Stomach (tissue), 8 donors: ENCODE measurements at regions not wholly inside any gene's neighbourhood (a gene's known extent, or its start where the extent isn't known, plus 50 kb on each side); places are given as distances from the start of the nearest gene placed in this dataset.

ENCODE experiments used
- DNase-seq, 2 donors: peaks; one replicate each; pipeline versions ENCODE4 v3.0.0 to v3.0.0-alpha.2; 2013 to 2019
- H3K27ac ChIP-seq, 5 donors: fragments of 200-600 bp in 4 of 5; sonication (generic) in 4 of 5; one replicate each; pipeline ENCODE4 v1.5.1; 2013 to 2019; ENCODE audit warnings: mild to moderate bottlenecking in 1 of 5, moderate library complexity in 1 of 5
- H3K27me3 ChIP-seq, 3 donors: fragments of 200-600 bp; sonication (generic); one replicate each; pipeline ENCODE4 v1.5.1; 2017 to 2019; ENCODE audit warnings: mixed run types in 1 of 3
- H3K36me3 ChIP-seq, 4 donors: fragments of 200-600 bp; sonication (generic); 1 replicate in 3 of 4; 2 replicates in 1 of 4; pipeline ENCODE4 v1.5.1; 2016 to 2019
- H3K4me1 ChIP-seq, 4 donors: fragments of 200-600 bp; sonication (generic); one replicate each; pipeline ENCODE4 v1.5.1; 2016 to 2019
- H3K4me3 ChIP-seq, 4 donors: fragments of 200-600 bp; sonication (generic) in 3 of 4; one replicate each; pipeline ENCODE4 v1.5.1; 2016 to 2019; ENCODE audit warnings: mild to moderate bottlenecking in 1 of 4
- H3K9me3 ChIP-seq, 4 donors: fragments of 200-600 bp; sonication (generic); one replicate each; pipeline ENCODE4 v1.5.1; 2016 to 2019
- CTCF ChIP-seq, 7 experiments: fragments of 450-650 bp in 4 of 7; fragments of 200-600 bp in 3 of 7; sonication (generic) in 3 of 7; IDR thresholded peaks; one replicate each; pipeline ENCODE4 v1.5.1; 2016 to 2019; ENCODE audit warnings: antibody characterized with exemption in 7 of 7, control low read depth in 2 of 7, mild to moderate bottlenecking in 1 of 7
- EP300 ChIP-seq: sonication (generic); formaldehyde crosslinking; IDR thresholded peaks from one replicate; pipeline ENCODE4 v1.6.1; 2017; ENCODE audit warnings: antibody characterized with exemption
- POLR2A ChIP-seq, 4 donors: fragments of 450-650 bp; IDR thresholded peaks; one replicate each; pipeline ENCODE4 v1.6.1; 2016; ENCODE audit warnings: antibody characterized with exemption in 4 of 4, control low read depth in 2 of 4, mild to moderate bottlenecking in 1 of 4, moderate library complexity in 1 of 4
- POLR2AphosphoS5 ChIP-seq, 3 donors: sonication (generic); formaldehyde crosslinking; IDR thresholded peaks; one replicate each; pipeline ENCODE4 v1.6.1; 2016; ENCODE audit warnings: antibody characterized with exemption in 3 of 3
- WGBS, 5 donors: extraction: QIAGEN DNeasy Blood & Tissue Kit in 3 of 5; methylation state at CpG; one replicate each; pipeline versions ENCODE4 v1.1.5 to v1.1.7; 2013 to 2018; 5-methylcytosine and 5-hydroxymethylcytosine counted together
- intact Hi-C: fragments of 100-400 bp; cut with DNase I; formaldehyde crosslinking; loops from one replicate; pipeline ENCODE4 v1.15.1; 2023; ENCODE audit warnings: low total_unique reads
- donor health status: healthy with polysubstance abuse.
- donor health status: Bipolar disorder and iron deficiency.
- donor health status: healthy.

GRCh38 chr20:22679197-22679596 lies 94.8 kb upstream of the FOXA2 start:
- Histone ChIP-seq H3K27ac (no peak overlapping the region), H3K27me3 (peaks cover 0 to 12% (median 0%) of the 10 kb centered on the region in 3 donors), H3K4me1 (peaks cover 0 to 8% (median 3%) of the 10 kb centered on the region in 4 donors), H3K4me3 (no peak overlapping the region), H3K36me3 (no peaks in the 10 kb centered on the region), H3K9me3 (peaks cover 0 to 8% (median 6%) of the 10 kb centered on the region in 4 donors)
- DNase-seq: no peak
- intact Hi-C loops: no loop called here
- 73 to 88% (median 82%) methylated on average over 4 of the region's 4 CpGs for WGBS, 5 donors
- no peak for TF ChIP-seq POLR2AphosphoS5 (IDR thresholded peaks at IDR 0.05)
- TF ChIP-seq POLR2A (IDR thresholded peaks at IDR 0.05): no peak
- TF ChIP-seq EP300: no peak
- no peak for TF ChIP-seq CTCF (IDR thresholded peaks at IDR 0.05)

GRCh38 chr20:22680031-22680740 lies 95.8 kb upstream of the FOXA2 start:
- no peak overlapping the region for H3K4me3 ChIP-seq
- no peaks in the 10 kb centered on the region for H3K36me3 ChIP-seq
- intact Hi-C loops: loop anchor here (2.0 kb wide), 1 partner anchor 337 kb away; no protein-coding TSS in a partner anchor
- no peak for DNase-seq
- no peak overlapping the region for H3K27ac ChIP-seq
- H3K27me3 ChIP-seq: peaks cover 0 to 12% (median 0%) of the 10 kb centered on the region in 3 donors
- H3K4me1 ChIP-seq: peaks cover 0 to 9% (median 3%) of the 10 kb centered on the region in 4 donors
- TF ChIP-seq POLR2A (IDR thresholded peaks at IDR 0.05) (no peak), EP300 (no peak), POLR2AphosphoS5 (IDR thresholded peaks at IDR 0.05) (no peak), CTCF (IDR thresholded peaks at IDR 0.05) (no peak)
- 30 to 58% (median 49%) methylated on average over 9 of the region's 9 CpGs for WGBS, 5 donors
- H3K9me3 ChIP-seq: peaks cover 0 to 8% (median 6%) of the 10 kb centered on the region in 4 donors

- intact Hi-C loops: loop anchor here (2.0 kb wide), 1 partner anchor 339 kb away; no protein-coding TSS in a partner anchor
- Histone ChIP-seq H3K4me3 (no peak overlapping the region), H3K36me3 (no peaks in the 10 kb centered on the region), H3K4me1 (peaks cover 0 to 9% (median 3%) of the 10 kb centered on the region in 4 donors), H3K9me3 (peaks cover 0 to 8% (median 6%) of the 10 kb centered on the region in 4 donors), H3K27me3 (peaks cover 0 to 6% (median 0%) of the 10 kb centered on the region in 3 donors), H3K27ac (no peak overlapping the region)
- WGBS, 5 donors: 80 to 92% (median 84%) methylated on average over 4 of the region's 4 CpGs
- TF ChIP-seq CTCF (IDR thresholded peaks at IDR 0.05) (no peak), POLR2AphosphoS5 (IDR thresholded peaks at IDR 0.05) (no peak), POLR2A (IDR thresholded peaks at IDR 0.05) (no peak), EP300 (no peak)
- no peak for DNase-seq
Measured at GRCh38 chr20:22681591-22682248, 97.3 kb upstream of the FOXA2 start.

GRCh38 chr20:22682381-22682780 lies 98.0 kb upstream of the FOXA2 start:
- no peak overlapping the region for H3K27ac ChIP-seq
- WGBS, 5 donors: 80 to 88% (median 87%) methylated on average over 6 of the region's 6 CpGs
- H3K9me3 ChIP-seq: peaks cover 0 to 8% (median 6%) of the 10 kb centered on the region in 4 donors
- no peak for TF ChIP-seq POLR2AphosphoS5 (IDR thresholded peaks at IDR 0.05)
- no peak for TF ChIP-seq POLR2A (IDR thresholded peaks at IDR 0.05)
- TF ChIP-seq CTCF (IDR thresholded peaks at IDR 0.05): no peak
- no peak for TF ChIP-seq EP300
- H3K4me1 ChIP-seq: peaks cover 0 to 9% (median 3%) of the 10 kb centered on the region in 4 donors
- no peaks in the 10 kb centered on the region for H3K36me3 ChIP-seq
- peaks cover 0 to 6% (median 0%) of the 10 kb centered on the region in 3 donors for H3K27me3 ChIP-seq
- DNase-seq: no peak
- intact Hi-C loops: no loop called here
- H3K4me3 ChIP-seq: no peak overlapping the region
